NCI-H1417 treated with DMSO at 0.1 percent for 48 hours (cell line): ENCODE measurements at regions not wholly inside any gene's neighbourhood (a gene's known extent, or its start where the extent isn't known, plus 50 kb on each side); places are given as distances from the start of the nearest gene placed in this dataset.
A peak's percentile ranks its signal among the peaks of the same experiment; 100 is the strongest.

Experiments used
- DNase-seq: peaks from one replicate; lab custom pipeline; 2025; lab: John Stamatoyannopoulos, UW

GRCh38 chr18:77755187-77755586 lies 505.5 kb downstream of the GALR1 start:
- no peak for DNase-seq

DNA sequence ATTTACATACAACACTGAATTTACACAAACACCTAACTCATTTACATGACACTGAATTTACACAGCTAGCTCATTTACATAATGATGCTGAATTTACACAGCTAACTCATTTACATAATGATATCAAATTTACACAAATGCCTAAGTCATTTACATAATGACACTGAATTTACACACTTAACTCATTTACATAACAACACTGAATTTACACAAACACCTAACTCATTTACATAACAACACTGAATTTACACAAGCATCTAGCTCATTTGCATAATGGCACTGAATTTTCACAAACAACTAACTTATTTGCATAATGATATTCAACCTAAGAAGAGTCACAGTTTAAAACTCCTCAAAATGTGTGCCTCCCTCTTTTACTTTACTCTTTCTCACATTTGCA lies 511.7 kb downstream of the GALR1 start:
- no peak for DNase-seq

- DNase-seq: no peak
These were observed 512.4 kb downstream of the GALR1 start for GRCh38 chr18:77762014-77762413.

- DNase-seq: no peak
These were observed 513.0 kb downstream of the GALR1 start for GRCh38 chr18:77762642-77763041.

- DNase-seq: no peak
These were observed 514.0 kb downstream of the GALR1 start for GRCh38 chr18:77763530-77764145.

GRCh38 chr18:77765468-77765867 lies 515.8 kb downstream of the GALR1 start:
- peak; percentile 82 for DNase-seq

GRCh38 chr18:77766421-77766820 lies 516.8 kb downstream of the GALR1 start:
- DNase-seq: no peak

DNA sequence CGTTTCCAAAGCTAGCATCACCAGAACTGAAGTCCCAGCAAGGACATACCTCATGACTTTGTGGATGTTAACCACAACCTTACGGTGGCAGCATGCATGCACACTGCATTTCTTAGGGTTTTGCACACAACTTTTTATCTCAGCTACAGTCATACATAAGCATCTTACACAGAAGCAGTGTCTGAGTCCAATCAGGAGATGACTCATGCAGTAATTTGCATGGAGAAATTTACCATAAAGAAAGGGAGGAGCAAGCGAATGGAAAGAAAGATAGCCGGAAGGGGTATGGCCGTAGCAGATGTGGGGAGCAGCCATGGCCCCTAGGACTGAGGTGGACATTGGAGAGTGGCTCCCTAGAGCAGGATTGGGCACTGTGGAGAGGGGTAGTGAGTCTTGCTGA lies 522.5 kb downstream of the GALR1 start:
- no peak for DNase-seq

- no peak for DNase-seq
These were observed 526.5 kb downstream of the GALR1 start for GRCh38 chr18:77776104-77776503.

GRCh38 chr18:77777163-77777562 lies 527.5 kb downstream of the GALR1 start:
- no peak for DNase-seq

DNA sequence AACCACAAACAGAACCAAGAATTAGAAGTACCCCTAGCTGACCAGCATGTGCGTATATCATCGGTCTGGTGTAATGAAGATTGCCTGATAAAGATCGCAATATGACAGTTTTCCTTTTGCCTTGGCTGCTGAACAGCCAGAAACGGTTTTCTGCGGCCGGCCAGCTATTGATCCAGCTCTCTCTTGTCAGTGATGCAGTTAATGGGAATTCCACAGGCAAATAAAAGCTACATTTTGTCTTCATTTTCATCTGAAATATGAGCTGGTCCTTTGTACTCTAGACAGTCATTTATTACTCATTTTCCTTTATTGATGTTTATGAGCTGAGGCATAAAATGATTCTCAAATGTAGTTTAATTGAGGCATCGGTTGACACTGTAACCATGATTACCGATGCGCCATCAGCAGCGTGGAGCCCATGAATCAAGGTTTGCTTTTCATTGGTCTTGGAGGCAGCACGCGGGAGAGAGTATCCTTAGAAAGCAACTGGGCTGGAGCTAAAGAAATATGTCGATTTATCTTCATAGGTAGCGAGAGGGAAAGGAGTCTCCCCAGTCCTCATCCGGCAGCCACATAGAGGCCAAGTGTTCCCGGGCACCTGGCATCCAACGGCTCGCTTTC lies 535.2 kb downstream of the GALR1 start:
- DNase-seq: peak; percentile 65

- DNase-seq: no peak
These were observed 535.8 kb downstream of the GALR1 start for GRCh38 chr18:77785415-77785975.

DNA sequence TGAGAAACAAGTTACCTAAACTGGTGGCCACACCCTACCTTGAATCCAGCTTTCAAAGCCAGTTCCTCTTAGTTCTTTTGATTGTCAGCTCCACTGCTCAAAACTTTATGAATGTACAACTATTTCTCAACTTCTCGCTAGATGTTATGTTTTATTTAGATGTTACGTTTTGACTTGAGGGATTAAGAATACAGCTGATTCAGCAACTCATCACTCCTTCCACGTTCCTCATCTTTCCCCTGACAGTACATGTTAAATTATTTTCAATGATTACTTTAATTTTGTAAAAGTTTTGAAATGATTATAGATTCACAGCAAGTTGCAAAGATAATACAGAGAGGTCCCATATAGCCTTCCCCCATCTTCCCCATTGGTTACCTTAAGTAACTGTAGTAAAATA lies 553.4 kb downstream of the GALR1 start:
- DNase-seq: no peak

- DNase-seq: no peak
These were observed 554.7 kb downstream of the GALR1 start for GRCh38 chr18:77804382-77804781.

DNA sequence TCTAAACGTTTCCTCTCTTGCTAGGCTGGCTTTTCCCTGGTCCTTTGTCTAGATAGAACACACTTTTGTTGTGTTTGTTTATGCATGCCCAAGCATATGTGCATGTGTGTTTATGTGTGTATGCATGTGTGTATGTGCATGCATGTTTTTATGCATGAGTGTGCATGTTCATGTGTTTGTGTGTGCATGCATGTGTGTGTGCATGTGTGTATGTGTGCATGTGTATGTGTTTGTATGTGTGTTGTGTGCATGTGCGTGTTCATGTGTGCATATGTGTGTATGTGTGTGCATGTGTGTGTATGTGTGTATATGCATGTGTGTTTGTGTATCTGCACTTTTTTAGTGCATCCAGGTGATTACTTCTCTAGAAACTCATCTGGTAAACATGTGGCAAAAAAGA lies 558.0 kb downstream of the GALR1 start:
- DNase-seq: no peak

DNA sequence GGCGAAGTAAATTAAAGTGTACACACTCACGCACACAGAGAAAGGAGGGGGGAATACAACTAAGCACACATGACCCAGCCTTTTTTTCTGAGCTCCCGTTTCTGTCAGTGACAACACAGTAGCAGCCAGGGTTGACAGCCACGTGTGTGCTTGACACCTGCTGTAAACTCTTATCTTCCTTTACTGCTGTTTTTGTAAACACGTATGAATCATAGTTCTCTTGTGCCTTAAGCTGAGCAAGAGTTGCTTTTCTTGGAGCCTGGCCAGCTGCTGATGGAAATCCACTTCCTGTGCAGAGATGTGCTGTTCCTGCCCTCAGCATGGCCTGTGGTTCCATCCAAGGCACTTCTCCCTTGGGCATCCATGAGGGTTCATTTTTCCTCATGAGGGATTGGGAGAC lies 561.9 kb downstream of the GALR1 start:
- peak; percentile 95 for DNase-seq

GRCh38 chr18:77815666-77816338 lies 566.2 kb downstream of the GALR1 start:
- DNase-seq: no peak

GRCh38 chr18:77818328-77818727 lies 568.7 kb downstream of the GALR1 start:
- DNase-seq: no peak

- DNase-seq: no peak
These were observed 570.8 kb downstream of the GALR1 start for GRCh38 chr18:77820472-77820871.

DNA sequence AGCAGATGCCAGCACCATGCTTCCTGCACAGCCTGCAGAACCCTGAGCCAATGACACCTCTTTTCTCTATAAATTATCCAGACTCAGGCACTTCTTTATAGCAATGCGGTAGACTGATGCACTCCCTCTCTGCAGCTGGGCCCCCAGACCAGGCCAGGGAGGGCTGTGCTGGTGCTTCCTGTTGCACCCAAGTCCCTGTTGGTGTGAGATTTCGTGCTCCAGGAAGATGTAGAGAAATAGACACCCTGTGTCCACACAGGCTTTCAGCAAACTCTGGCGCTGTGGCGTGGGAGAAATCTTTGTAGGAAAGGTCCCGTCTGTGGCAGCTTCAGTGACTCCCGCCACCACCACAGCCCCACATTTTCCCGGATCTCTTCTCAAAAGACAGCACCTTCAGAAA lies 572.2 kb downstream of the GALR1 start:
- no peak for DNase-seq

GRCh38 chr18:77822632-77823031 lies 573.0 kb downstream of the GALR1 start:
- no peak for DNase-seq

DNA sequence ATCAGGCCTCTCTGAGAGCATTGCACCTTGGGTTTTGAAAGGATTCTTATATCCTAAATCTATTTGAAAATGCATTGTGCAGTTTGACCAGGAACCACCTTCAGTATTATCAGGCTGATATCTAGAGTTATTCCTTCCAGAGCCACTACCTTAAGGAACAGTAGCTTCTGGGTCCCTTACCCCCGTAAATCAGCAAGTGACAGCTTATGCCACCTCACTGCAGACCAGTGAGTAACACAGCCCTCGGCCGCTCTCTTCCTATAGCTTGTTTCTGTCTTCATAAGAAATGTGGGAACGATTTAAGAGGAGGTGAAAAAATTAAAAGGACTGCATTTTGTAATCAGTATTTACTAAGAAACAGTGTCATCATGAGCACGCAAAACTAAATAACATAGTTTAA lies 584.2 kb downstream of the GALR1 start:
- DNase-seq: no peak

- peak; percentile 99 for DNase-seq
These were observed 602.2 kb downstream of the GALR1 start for GRCh38 chr18:77851802-77852201.
